SU-DHL-6 (cell line): ENCODE measurements at regions not wholly inside any gene's neighbourhood (a gene's known extent, or its start where the extent isn't known, plus 50 kb on each side); places are given as distances from the start of the nearest gene placed in this dataset.

Experiments used
- EZH2phosphoT487 ChIP-seq: fragments of 200-600 bp; sonication (generic), shearing (Covaris generic); conservative IDR thresholded peaks from 2 replicates; pipeline ENCODE4 v1.6.1; 2018; ENCODE audit warnings: mild to moderate bottlenecking, antibody characterized with exemption, low read length, moderate library complexity, mixed read lengths
- TF ChIP-seq, protein P1 (sequence below): fragments of 200-600 bp; sonication (generic); IDR thresholded peaks from one replicate; pipeline ENCODE4 v1.5.1; 2017; ENCODE audit warnings: antibody characterized with exemption, mild to moderate bottlenecking, low read length, moderate library complexity; ENCODE audit not compliant: insufficient read depth, poor library complexity, severe bottlenecking

DNA sequence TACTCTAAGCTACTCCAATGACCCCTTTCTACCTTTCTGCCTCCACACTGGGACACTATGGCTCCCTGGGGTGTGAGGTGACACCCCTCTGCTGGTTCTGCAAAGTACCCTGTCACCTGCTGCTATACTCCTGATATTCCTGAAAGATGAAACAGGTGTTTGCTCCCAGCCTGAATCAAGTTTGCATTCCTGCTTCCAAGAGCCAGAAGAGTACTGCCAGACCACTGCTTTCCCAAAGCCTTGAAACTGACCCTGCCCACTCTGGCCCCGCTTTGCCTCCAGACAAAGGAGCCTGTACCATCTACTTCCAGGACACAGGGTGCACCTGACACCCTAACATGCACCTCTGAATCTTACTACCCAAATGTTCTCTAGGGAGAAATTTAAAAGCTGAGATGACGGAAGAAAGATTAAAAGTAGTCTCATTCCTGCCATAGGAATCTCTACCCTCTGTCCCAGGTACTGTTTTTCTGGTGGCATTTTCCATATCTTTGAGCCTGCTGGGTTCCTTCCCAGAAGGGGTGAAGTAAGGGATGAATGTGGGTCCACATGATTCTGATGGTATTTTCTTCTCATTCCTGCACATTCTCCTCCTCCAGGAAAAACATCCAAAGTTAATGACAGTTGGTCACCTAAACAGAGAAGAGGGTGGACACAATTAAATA is 70.3 kb upstream of the DUSP10 start:
- TF ChIP-seq, protein P1, sequence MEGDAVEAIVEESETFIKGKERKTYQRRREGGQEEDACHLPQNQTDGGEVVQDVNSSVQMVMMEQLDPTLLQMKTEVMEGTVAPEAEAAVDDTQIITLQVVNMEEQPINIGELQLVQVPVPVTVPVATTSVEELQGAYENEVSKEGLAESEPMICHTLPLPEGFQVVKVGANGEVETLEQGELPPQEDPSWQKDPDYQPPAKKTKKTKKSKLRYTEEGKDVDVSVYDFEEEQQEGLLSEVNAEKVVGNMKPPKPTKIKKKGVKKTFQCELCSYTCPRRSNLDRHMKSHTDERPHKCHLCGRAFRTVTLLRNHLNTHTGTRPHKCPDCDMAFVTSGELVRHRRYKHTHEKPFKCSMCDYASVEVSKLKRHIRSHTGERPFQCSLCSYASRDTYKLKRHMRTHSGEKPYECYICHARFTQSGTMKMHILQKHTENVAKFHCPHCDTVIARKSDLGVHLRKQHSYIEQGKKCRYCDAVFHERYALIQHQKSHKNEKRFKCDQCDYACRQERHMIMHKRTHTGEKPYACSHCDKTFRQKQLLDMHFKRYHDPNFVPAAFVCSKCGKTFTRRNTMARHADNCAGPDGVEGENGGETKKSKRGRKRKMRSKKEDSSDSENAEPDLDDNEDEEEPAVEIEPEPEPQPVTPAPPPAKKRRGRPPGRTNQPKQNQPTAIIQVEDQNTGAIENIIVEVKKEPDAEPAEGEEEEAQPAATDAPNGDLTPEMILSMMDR: no peak
- TF ChIP-seq EZH2phosphoT487: no peak
